Tibial nerve (tissue), 4 donors: ENCODE measurements at regions not wholly inside any gene's neighbourhood (a gene's known extent, or its start where the extent isn't known, plus 50 kb on each side); places are given as distances from the start of the nearest gene placed in this dataset.

Source experiments
- CTCF ChIP-seq, 5 experiments: fragments of 200-600 bp in 3 of 5; fragments of 450-650 bp in 2 of 5; sonication (generic) in 3 of 5; IDR thresholded peaks; one replicate each; pipeline ENCODE4 v1.5.1; 2016 to 2019; ENCODE audit warnings: antibody characterized with exemption in 5 of 5, mild to moderate bottlenecking in 3 of 5, moderate library complexity in 2 of 5
- EP300 ChIP-seq, 2 donors: sonication (generic); formaldehyde crosslinking; IDR thresholded peaks; one replicate each; pipeline ENCODE4 v1.6.1; 2017; ENCODE audit warnings: antibody characterized with exemption in 2 of 2, mild to moderate bottlenecking in 1 of 2
- POLR2A ChIP-seq, 2 donors: fragments of 450-650 bp; IDR thresholded peaks; one replicate each; pipeline ENCODE4 v1.6.1; 2017; ENCODE audit warnings: antibody characterized with exemption in 2 of 2, mild to moderate bottlenecking in 2 of 2, moderate library complexity in 2 of 2

- no peak for TF ChIP-seq EP300 (IDR thresholded peaks at IDR 0.05)
- TF ChIP-seq CTCF (IDR thresholded peaks at IDR 0.05) = no peak
- no peak for TF ChIP-seq POLR2A (IDR thresholded peaks at IDR 0.05)
These were observed 53.5 kb upstream of the DIO3 start for GRCh38 chr14:101507836-101508150.
